HUES64 (cell line): ENCODE measurements at regions not wholly inside any gene's neighbourhood (a gene's known extent, or its start where the extent isn't known, plus 50 kb on each side); places are given as distances from the start of the nearest gene placed in this dataset.
"Not testable (repeated sequence)": the region's sequence is repeated elsewhere in the genome, so short reads cannot be mapped to it uniquely, and the experiment has no call there.

Experiments
- H3K27ac ChIP-seq: 2 replicates; pipeline ENCODE4 v1.7.0; 2013; ENCODE audit warnings: low read depth, low read length, inconsistent platforms
- H3K27me3 ChIP-seq: 2 replicates; pipeline ENCODE4 v1.6.1; 2013; ENCODE audit warnings: mild to moderate bottlenecking, low read length; ENCODE audit not compliant: insufficient read depth
- H3K36me3 ChIP-seq: 2 replicates; pipeline ENCODE4 v1.6.1; 2013; ENCODE audit warnings: mild to moderate bottlenecking, low read length; ENCODE audit not compliant: insufficient read depth
- H3K4me1 ChIP-seq: 2 replicates; pipeline ENCODE4 v1.6.1; 2013; ENCODE audit warnings: mild to moderate bottlenecking, low read length, moderate library complexity; ENCODE audit not compliant: insufficient read depth
- H3K4me3 ChIP-seq: 2 replicates; pipeline ENCODE4 v1.5.1; 2013; ENCODE audit warnings: mild to moderate bottlenecking, low read length, moderate library complexity
- H3K9ac ChIP-seq: 2 replicates; pipeline ENCODE4 v1.6.1; 2013; ENCODE audit warnings: mild to moderate bottlenecking, low read depth, low read length
- H3K9me3 ChIP-seq: 2 replicates; pipeline ENCODE4 v1.6.1; 2013; ENCODE audit warnings: low read depth, low read length; ENCODE audit not compliant: insufficient read depth
- WGBS: fragments of 150-250, 120-280 bp; methylation state at CpG from one replicate; pipeline ENCODE4 v1.1.7; 2013; ENCODE audit warnings: missing lambda C conversion rate; 5-methylcytosine and 5-hydroxymethylcytosine counted together

DNA sequence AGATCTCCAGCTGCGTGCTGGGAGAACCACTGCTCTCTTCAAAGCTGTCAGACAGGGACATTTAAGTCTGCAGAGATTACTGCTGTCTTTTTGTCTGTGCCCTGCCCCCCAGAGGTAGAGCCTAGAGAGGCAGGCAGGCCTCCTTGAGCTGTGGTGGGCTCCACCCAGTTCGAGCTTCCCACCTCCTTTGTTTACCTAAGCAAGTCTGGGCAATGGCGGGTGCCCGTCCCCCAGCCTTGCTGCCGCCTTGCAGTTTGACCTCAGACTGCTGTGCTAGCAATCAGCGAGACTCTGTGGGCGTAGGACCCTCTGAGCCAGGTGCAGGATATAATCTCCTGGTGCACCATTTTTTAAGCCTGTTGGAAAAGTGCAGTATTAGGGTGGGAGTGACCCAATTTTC, 128.6 kb downstream of the ACTR3 start:
- peaks cover 14% of the 10 kb centered on the region for H3K9me3 ChIP-seq
- H3K27ac ChIP-seq, H3K27me3 ChIP-seq, H3K4me3 ChIP-seq, H3K36me3 ChIP-seq, H3K4me1 ChIP-seq, H3K9ac ChIP-seq: not testable (repeated sequence)
- 93% methylated on average over 7 of the region's 7 CpGs for WGBS

DNA sequence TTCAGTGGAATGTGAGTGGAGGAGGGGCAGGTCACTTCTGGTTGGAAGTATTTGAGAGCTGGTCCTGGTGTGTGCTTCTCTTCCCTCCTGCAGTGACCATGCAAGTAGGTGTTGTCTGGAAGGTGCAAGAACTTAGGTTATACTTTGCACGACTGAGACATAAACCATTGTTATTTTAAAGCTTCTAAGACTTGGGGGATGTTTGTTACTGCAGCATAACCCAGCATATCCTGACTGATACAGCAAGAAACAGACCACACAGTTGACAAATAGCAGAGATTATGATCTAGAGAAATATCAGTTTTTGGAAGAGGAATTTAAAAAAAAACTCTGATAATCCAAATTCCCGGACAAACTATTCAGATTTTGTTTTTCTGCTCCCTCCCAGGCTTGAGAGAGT, 130.8 kb downstream of the ACTR3 start:
- no peaks in the 10 kb centered on the region for H3K36me3 ChIP-seq
- WGBS, result 56% methylated on average over 1 of the region's 2 CpGs
- H3K9me3 ChIP-seq, result peaks cover 14% of the 10 kb centered on the region
- no peak overlapping the region for H3K9ac ChIP-seq
- no peak overlapping the region for H3K27ac ChIP-seq
- H3K4me3 ChIP-seq, result no peak overlapping the region
- no peaks in the 10 kb centered on the region for H3K27me3 ChIP-seq
- no peaks in the 10 kb centered on the region for H3K4me1 ChIP-seq

DNA sequence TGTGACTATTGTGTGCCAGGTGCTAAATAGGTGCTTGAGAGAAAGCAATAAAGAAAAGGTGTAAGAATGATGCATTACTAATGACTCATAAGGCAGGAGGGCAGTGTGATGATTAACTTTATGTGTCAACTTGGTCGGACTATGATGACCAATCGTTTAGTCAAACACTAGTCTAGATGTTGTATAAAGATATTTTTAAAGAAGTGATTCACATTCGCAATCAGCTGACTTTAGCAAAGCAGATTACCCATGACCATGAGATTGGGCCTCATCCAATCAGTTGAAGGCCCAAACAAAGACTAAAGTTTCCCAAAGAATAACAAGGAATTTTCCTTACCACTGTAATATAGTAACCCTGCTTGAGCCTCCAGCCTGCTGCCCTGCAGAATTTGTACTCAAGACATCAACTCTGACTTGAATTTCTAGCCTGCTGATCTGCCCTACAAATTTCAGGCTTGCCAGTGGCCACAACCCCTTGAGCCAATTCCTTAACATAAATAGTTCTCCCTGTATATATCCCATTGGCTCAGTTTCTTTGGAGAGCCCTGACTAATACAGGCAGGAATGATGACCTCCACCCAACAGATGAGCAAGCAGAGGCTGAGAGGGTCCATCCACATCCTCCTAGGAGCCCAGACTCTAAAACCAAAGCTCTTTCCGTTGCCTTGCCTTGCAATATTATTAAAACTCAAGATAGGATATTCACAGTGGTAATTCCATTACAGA, 132.6 kb downstream of the ACTR3 start:
- Histone ChIP-seq H3K36me3 (no peaks in the 10 kb centered on the region), H3K27me3 (no peaks in the 10 kb centered on the region), H3K4me1 (no peaks in the 10 kb centered on the region), H3K9ac (no peak overlapping the region), H3K9me3 (peaks cover 14% of the 10 kb centered on the region), H3K4me3 (no peak overlapping the region), H3K27ac (no peak overlapping the region)
- WGBS, result 98% methylated on average over 4 of the region's 4 CpGs

DNA sequence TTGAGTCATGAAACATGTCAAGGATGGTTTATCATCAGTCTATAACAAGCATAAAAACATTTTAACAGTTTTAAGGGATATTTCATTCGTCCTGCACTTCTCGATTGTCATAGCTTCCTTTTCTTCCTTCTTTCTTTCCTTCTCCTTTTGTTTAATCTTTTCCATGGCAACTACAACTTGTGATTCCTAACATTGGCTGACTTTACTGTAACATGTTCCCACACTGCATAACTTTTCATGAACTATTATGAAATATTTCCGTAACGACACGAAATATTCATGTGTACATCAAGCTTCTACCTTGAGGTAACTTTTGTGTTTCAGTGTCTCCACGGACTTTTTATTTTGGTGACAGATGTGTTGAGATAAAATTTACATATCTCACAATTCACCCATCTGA, 134.4 kb downstream of the ACTR3 start:
- Histone ChIP-seq H3K27ac (no peak overlapping the region), H3K27me3 (no peaks in the 10 kb centered on the region), H3K36me3 (no peaks in the 10 kb centered on the region), H3K9ac (no peak overlapping the region), H3K4me3 (no peak overlapping the region), H3K9me3 (peaks cover 10% of the 10 kb centered on the region), H3K4me1 (no peaks in the 10 kb centered on the region)
- 98% methylated on average over 5 of the region's 6 CpGs for WGBS

DNA sequence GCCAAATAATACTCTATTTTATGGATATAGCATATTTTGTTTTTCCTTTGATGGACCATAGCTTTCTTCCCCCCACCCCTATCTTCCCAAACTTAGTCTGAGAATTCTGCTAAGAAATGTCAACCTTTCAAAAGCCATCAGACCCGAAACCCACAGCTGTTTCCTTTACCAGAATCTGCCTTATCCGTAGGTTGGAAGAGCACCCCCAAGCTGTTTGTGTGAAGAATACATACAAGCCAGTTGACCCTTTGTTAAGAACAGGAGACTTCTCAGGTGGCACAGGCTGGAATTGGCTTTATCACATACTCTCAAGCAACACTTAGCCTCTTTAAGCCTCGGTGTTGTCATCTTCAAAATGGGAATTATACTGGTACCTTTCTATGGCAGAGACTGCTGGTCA, 135.1 kb downstream of the ACTR3 start:
- H3K4me1 ChIP-seq, result no peaks in the 10 kb centered on the region
- no peak overlapping the region for H3K4me3 ChIP-seq
- WGBS, result 96% methylated on average over 3 of the region's 3 CpGs
- no peaks in the 10 kb centered on the region for H3K27me3 ChIP-seq
- no peaks in the 10 kb centered on the region for H3K36me3 ChIP-seq
- H3K27ac ChIP-seq, result no peak overlapping the region
- H3K9me3 ChIP-seq, result peaks cover 5% of the 10 kb centered on the region; the same call in 1 of the 2 replicates
- no peak overlapping the region for H3K9ac ChIP-seq

DNA sequence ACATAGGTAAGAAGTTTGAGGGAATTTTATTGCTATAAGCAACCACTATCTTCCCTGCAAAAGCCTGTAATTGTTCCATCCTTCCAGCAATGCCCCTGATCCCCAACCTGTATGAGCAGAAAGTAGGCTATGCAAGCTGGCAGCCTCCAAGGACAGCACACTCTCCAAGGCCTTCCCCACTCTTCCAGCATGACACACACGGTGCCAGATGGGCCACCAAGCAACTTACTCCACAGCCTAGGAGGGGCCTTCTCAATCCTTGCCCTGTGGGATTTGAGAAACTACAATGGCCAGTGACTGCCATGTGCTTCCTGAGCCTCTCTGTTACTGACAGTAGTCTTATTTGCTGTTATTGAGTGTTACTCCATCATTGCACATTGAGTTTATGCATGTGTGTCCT, 137.5 kb downstream of the ACTR3 start:
- no peak overlapping the region for H3K9ac ChIP-seq
- 0 out of 2 replicates have a peak, but pooled peaks cover under 1% of the 10 kb centered on the region for H3K4me1 ChIP-seq
- no peak overlapping the region for H3K4me3 ChIP-seq
- H3K9me3 ChIP-seq, result no peaks in the 10 kb centered on the region
- 89% methylated on average over 1 of the region's 1 CpG for WGBS
- no peak overlapping the region for H3K27ac ChIP-seq
- H3K27me3 ChIP-seq, result no peaks in the 10 kb centered on the region
- no peaks in the 10 kb centered on the region for H3K36me3 ChIP-seq

DNA sequence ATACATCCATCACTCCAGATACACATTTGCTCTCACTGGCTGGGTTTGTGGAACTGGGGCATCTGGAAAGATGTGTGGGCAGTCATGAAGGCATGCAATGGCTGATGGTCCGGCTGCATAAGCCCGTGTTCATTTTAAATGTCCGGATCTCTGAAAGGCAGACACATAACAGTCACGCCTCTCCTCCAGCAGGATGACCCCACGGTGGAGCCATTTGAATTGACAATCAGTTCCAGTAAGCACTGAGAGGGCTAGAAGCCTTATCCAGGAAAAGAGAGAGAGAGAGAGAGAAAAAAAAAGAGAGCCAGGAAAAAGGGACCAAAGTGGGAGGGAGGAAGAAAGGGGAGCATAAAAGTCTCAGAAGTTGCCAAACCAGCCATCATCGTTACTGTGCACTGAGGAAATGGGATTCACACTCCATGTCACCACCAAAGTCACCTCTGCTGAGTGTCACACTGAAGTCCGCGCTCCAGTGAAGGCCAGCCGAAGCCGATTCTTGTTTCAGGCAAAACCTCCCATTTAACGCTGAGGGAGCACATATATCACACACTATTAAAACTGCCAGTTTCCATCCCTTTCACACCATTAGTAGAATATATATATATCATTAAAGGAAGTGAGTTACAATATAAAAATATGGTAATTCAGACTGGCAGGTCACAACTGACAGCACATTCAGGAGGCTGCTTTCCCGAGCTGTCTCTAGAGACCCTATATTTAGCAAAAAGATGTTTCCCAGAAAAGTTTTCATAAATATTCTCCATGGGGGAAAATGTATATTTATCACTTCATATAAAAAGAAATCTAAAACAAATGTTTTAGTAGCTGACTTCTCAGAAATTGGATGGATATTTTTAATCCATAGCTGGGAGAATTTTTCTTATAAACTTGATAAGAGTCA, 142.0 kb downstream of the ACTR3 start:
- no peak overlapping the region for H3K4me3 ChIP-seq
- H3K36me3 ChIP-seq, result no peaks in the 10 kb centered on the region
- H3K9ac ChIP-seq, result no peak overlapping the region
- H3K4me1 ChIP-seq, result peaks cover 18% of the 10 kb centered on the region
- no peak overlapping the region for H3K27ac ChIP-seq
- WGBS, result 82% methylated on average over 11 of the region's 12 CpGs
- H3K9me3 ChIP-seq, result no peaks in the 10 kb centered on the region
- H3K27me3 ChIP-seq, result no peaks in the 10 kb centered on the region

DNA sequence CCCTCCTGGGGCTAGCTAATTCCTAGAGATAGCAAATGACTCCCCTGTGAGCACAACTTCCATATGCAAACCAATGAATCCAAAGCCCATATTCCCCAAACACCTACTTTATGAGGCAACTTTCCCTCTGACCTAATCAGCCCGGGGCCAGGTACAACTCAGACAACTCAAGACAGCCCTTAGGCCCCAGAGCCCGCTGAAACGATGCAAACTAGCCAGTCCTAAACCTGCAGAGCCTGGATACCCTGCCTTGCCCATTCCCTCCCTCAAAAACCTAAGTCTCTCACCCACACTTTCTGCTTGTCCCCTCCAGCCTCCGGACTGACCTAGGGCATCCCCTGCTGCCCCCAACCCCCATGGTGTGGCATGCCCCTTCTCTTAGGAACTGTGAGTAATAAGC, 142.8 kb downstream of the ACTR3 start:
- H3K27ac ChIP-seq, result no peak overlapping the region
- no peak overlapping the region for H3K9ac ChIP-seq
- no peak overlapping the region for H3K4me3 ChIP-seq
- peaks cover 18% of the 10 kb centered on the region for H3K4me1 ChIP-seq
- H3K9me3 ChIP-seq, result no peaks in the 10 kb centered on the region
- 59% methylated on average over 4 of the region's 4 CpGs for WGBS
- H3K27me3 ChIP-seq, result no peaks in the 10 kb centered on the region
- no peaks in the 10 kb centered on the region for H3K36me3 ChIP-seq

DNA sequence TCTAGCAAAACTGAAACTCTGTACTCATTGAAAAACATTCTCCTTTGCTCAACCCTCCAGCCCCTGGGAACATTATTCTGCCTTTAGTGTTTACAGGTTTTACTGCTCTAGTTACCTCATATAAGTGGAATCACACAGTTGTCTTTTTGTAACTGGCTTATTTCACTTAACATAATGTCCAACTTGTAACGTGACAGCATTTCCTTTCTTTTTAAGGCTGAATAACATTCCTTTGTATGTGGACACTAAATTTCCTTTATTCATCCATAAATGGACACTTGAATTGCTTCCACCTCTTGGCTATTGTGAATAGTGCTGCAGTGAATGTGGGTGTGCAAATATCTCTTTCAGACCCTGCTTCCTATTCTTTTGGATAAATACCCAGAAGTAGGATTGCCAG, 144.9 kb downstream of the ACTR3 start:
- Histone ChIP-seq H3K4me3 (no peak overlapping the region), H3K9me3 (no peaks in the 10 kb centered on the region), H3K4me1 (peaks cover 18% of the 10 kb centered on the region), H3K27me3 (no peaks in the 10 kb centered on the region), H3K36me3 (no peaks in the 10 kb centered on the region), H3K9ac (no peak overlapping the region; the same call in 1 of the 2 replicates), H3K27ac (no peak overlapping the region)
- 90% methylated on average over 1 of the region's 1 CpG for WGBS

DNA sequence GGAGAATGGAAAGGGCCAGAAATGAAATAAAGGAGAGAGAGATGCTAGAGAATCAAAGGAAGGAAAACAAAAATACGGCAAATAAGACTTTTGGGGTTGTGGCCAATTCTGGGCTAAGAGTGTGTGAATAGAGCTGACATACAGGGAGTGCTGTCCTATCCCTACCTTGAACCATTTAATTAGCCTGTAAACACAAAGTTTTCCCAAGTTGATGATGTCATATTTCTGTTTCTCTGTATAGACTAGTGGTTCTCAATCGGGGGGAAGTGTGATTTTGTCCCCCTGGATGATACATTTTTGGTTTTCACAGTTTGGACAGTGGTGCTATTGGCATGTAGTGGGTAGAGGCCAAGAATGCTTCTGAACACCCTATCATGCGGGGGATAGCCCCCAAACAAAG, 148.8 kb downstream of the ACTR3 start:
- Histone ChIP-seq H3K4me1 (peaks cover 5% of the 10 kb centered on the region), H3K4me3 (no peak overlapping the region), H3K27me3 (no peaks in the 10 kb centered on the region), H3K36me3 (no peaks in the 10 kb centered on the region), H3K9me3 (no peaks in the 10 kb centered on the region), H3K9ac (no peak overlapping the region), H3K27ac (no peak overlapping the region)
- WGBS, result 89% methylated on average over 3 of the region's 3 CpGs

DNA sequence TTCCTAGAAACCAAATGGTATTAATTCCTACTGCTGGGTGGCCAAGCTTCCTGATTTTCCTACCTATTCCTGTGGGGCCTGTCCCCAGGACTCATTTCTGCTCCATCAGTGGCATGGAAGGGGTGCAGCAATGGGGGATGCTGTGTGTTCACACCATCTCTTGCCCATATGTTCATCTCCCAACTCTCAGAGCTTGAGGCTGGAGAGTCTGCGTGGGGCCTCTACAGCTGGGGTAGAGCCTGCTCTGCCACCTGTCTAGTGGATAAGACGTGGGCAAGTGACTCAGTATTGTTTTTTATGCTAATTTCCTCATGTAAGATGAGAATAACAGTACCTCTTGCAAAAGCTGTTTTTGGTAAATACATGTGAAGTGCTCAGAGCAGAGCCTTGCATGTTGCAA, 149.8 kb downstream of the ACTR3 start:
- Histone ChIP-seq H3K4me1 (no peaks in the 10 kb centered on the region), H3K4me3 (no peak overlapping the region), H3K27me3 (no peaks in the 10 kb centered on the region), H3K27ac (no peak overlapping the region), H3K36me3 (no peaks in the 10 kb centered on the region), H3K9ac (no peak overlapping the region), H3K9me3 (no peaks in the 10 kb centered on the region)
- 91% methylated on average over 2 of the region's 2 CpGs for WGBS
